OCI-LY1 (cell line): ENCODE measurements at regions not wholly inside any gene's neighbourhood (a gene's known extent, or its start where the extent isn't known, plus 50 kb on each side); places are given as distances from the start of the nearest gene placed in this dataset.

ENCODE experiments used
- CTCF ChIP-seq: fragments of 200-600 bp; sonication (generic), shearing (Covaris generic); IDR thresholded peaks from 2 replicates; pipeline ENCODE4 v1.5.1; 2017; ENCODE audit warnings: mild to moderate bottlenecking, antibody characterized with exemption, low read length, moderate library complexity, mixed read lengths
- EZH2 ChIP-seq: fragments of 200-600 bp; sonication (generic), shearing (Covaris generic); IDR thresholded peaks from 2 replicates; pipeline ENCODE4 v1.8.0; 2017; ENCODE audit warnings: borderline replicate concordance, mixed run types, mild to moderate bottlenecking, antibody characterized with exemption, low read length, moderate library complexity, mixed read lengths

GRCh38 chr20:55471052-55472006 is 534.0 kb downstream of the CBLN4 start:
- TF ChIP-seq CTCF (no peak), EZH2 (no peak)
